Neuronal stem cell (in vitro differentiated cells): ENCODE measurements at regions not wholly inside any gene's neighbourhood (a gene's known extent, or its start where the extent isn't known, plus 50 kb on each side); places are given as distances from the start of the nearest gene placed in this dataset.
A peak's percentile ranks its signal among the peaks of the same experiment; 100 is the strongest.

Experiments used
- DNase-seq: peaks from one replicate; pipeline ENCODE4 v3.0.0-alpha.2; 2013; ENCODE audit warnings: low spot score
- H2AFZ ChIP-seq: one replicate; pipeline ENCODE4 v1.6.1; 2013; ENCODE audit warnings: mild to moderate bottlenecking, low read length, inconsistent platforms
- H2AK5ac ChIP-seq: 2 replicates; pipeline ENCODE4 v1.6.1; 2013; ENCODE audit warnings: low read depth, mild to moderate bottlenecking, inconsistent platforms, low read length, moderate library complexity, mixed read lengths
- H2BK120ac ChIP-seq: 2 replicates; pipeline ENCODE4 v1.6.1; 2013; ENCODE audit warnings: low read depth, mild to moderate bottlenecking, inconsistent platforms, low read length, moderate library complexity, mixed read lengths
- H2BK12ac ChIP-seq: one replicate; pipeline ENCODE4 v1.6.1; 2013; ENCODE audit warnings: low read length, inconsistent platforms
- H2BK15ac ChIP-seq: 2 replicates; pipeline ENCODE4 v1.6.1; 2013; ENCODE audit warnings: mild to moderate bottlenecking, low read length, inconsistent platforms, mixed read lengths
- H2BK5ac ChIP-seq: one replicate; pipeline ENCODE4 v1.6.1; 2013; ENCODE audit warnings: inconsistent platforms, mild to moderate bottlenecking, low read length, moderate library complexity
- H3K14ac ChIP-seq: one replicate; pipeline ENCODE4 v1.6.1; 2013; ENCODE audit warnings: low read length, inconsistent platforms
- H3K18ac ChIP-seq: 2 replicates; pipeline ENCODE4 v1.6.1; 2013; ENCODE audit warnings: low read length, inconsistent platforms
- H3K23ac ChIP-seq: 2 replicates; pipeline ENCODE4 v1.6.1; 2013; ENCODE audit warnings: low read depth, mild to moderate bottlenecking, mixed read lengths, low read length, inconsistent platforms; ENCODE audit not compliant: poor library complexity
- H3K27ac ChIP-seq: replicated peaks from 3 replicates; pipeline ENCODE4 v1.5.1; 2013; ENCODE audit warnings: low read length, inconsistent platforms
- H3K27me3 ChIP-seq, 3 experiments: 2 replicates each; pipeline ENCODE4 v1.6.1; 2013; ENCODE audit warnings: low read length in 3 of 3, mild to moderate bottlenecking in 2 of 3, inconsistent platforms in 1 of 3, low read depth in 1 of 3, mixed read lengths in 1 of 3, moderate library complexity in 1 of 3; ENCODE audit not compliant: control insufficient read depth in 3 of 3, insufficient read depth in 3 of 3
- H3K36me3 ChIP-seq, 2 donors: replicated peaks in 1 of 2; 2 replicates each; pipeline ENCODE4 v1.6.1; 2013; ENCODE audit warnings: low read length in 2 of 2; ENCODE audit not compliant: control insufficient read depth in 2 of 2, insufficient read depth in 2 of 2
- H3K4ac ChIP-seq: 2 replicates; pipeline ENCODE4 v1.6.1; 2013; ENCODE audit warnings: inconsistent platforms, mild to moderate bottlenecking, low read length, moderate library complexity
- H3K4me1 ChIP-seq, 2 donors: 1 replicate in 1 of 2; 2 replicates in 1 of 2; pipeline ENCODE4 v1.6.1; 2013; ENCODE audit warnings: low read length in 2 of 2, low read depth in 1 of 2; ENCODE audit not compliant: control insufficient read depth in 2 of 2, insufficient read depth in 1 of 2
- H3K4me2 ChIP-seq: one replicate; pipeline ENCODE4 v1.6.1; 2013; ENCODE audit warnings: mild to moderate bottlenecking, low read length, inconsistent platforms; ENCODE audit not compliant: insufficient read depth, poor library complexity, severe bottlenecking
- H3K4me3 ChIP-seq, 2 donors: 2 replicates each; pipeline ENCODE4 v1.5.1; 2013; ENCODE audit warnings: low read length in 2 of 2, mild to moderate bottlenecking in 2 of 2, inconsistent platforms in 1 of 2, moderate library complexity in 1 of 2
- H3K79me1 ChIP-seq: one replicate; pipeline ENCODE4 v1.6.1; 2013; ENCODE audit warnings: low read depth, mild to moderate bottlenecking, inconsistent platforms, low read length, moderate library complexity
- H3K9ac ChIP-seq: one replicate; pipeline ENCODE4 v1.6.1; 2013; ENCODE audit warnings: mild to moderate bottlenecking, low read depth, low read length, inconsistent platforms; ENCODE audit not compliant: poor library complexity
- H3K9me3 ChIP-seq, 2 donors: replicated peaks in 1 of 2; 2 replicates each; pipeline versions ENCODE3 to v1.6.1; 2013; ENCODE audit warnings: low read length in 2 of 2, mild to moderate bottlenecking in 2 of 2, inconsistent platforms in 1 of 2, low read depth in 1 of 2, mixed read lengths in 1 of 2, moderate library complexity in 1 of 2; ENCODE audit not compliant: control insufficient read depth in 2 of 2, insufficient read depth in 1 of 2
- H4K8ac ChIP-seq: one replicate; pipeline ENCODE4 v1.6.1; 2013; ENCODE audit warnings: low read depth, mild to moderate bottlenecking, inconsistent platforms, low read length, moderate library complexity
- H4K91ac ChIP-seq: one replicate; pipeline ENCODE4 v1.6.1; 2013; ENCODE audit warnings: low read length, low read depth, mild to moderate bottlenecking, inconsistent platforms; ENCODE audit not compliant: poor library complexity
- WGBS, 2 donors: extraction: QIAGEN DNeasy Blood & Tissue Kit; methylation state at CpG; one replicate each; pipeline ENCODE4 v1.1.7; 2013; ENCODE audit warnings: missing lambda C conversion rate in 2 of 2, mixed read lengths in 1 of 2; ENCODE audit not compliant: insufficient read length in 2 of 2, insufficient replicate concordance in 1 of 2; ENCODE audit errors: extremely low coverage in 2 of 2; 5-methylcytosine and 5-hydroxymethylcytosine counted together

DNA sequence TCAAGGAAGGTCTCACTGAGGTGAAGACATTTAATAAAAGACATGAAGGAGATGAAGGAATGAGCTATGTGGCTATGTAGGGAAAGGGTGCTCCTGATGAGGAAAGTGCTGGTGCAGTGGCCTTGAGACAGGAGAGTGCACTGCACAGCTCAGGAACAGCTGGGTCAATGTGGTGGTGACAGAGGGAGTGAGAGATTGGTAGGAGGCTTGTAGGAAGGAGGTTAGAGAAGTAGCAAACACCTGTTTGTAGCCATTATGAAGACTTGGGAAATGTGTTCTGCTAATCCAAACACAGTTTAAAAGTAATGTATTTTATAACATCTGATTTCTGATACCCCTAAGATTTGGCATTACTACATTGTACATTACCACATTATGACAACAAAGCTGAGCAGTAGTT is 115.1 kb upstream of the MTAP start:
- H3K18ac ChIP-seq = no peak overlapping the region
- H2AFZ ChIP-seq = no peak overlapping the region
- no peak overlapping the region for H2BK12ac ChIP-seq
- no peak overlapping the region for H2BK120ac ChIP-seq
- H3K36me3 ChIP-seq = no peaks in the 10 kb centered on the region
- DNase-seq = no peak
- no peak overlapping the region for H3K4me3 ChIP-seq
- no peak overlapping the region for H3K4ac ChIP-seq
- no peaks in the 10 kb centered on the region for H3K27me3 ChIP-seq
- no peak overlapping the region for H3K14ac ChIP-seq
- H2BK5ac ChIP-seq = no peak overlapping the region
- H3K4me1 ChIP-seq = peaks cover 0 to 3% of the 10 kb centered on the region in 2 donors
- no peak overlapping the region for H2BK15ac ChIP-seq
- H4K8ac ChIP-seq = no peak overlapping the region
- peak overlapping the region; percentile 82 for H3K23ac ChIP-seq
- H3K9me3 ChIP-seq = no peaks in the 10 kb centered on the region
- H3K9ac ChIP-seq = no peak overlapping the region
- no peaks in the 10 kb centered on the region for H3K79me1 ChIP-seq
- H2AK5ac ChIP-seq = no peak overlapping the region
- H4K91ac ChIP-seq = no peak overlapping the region
- no peak overlapping the region for H3K4me2 ChIP-seq
- H3K27ac ChIP-seq = no peak overlapping the region

DNA sequence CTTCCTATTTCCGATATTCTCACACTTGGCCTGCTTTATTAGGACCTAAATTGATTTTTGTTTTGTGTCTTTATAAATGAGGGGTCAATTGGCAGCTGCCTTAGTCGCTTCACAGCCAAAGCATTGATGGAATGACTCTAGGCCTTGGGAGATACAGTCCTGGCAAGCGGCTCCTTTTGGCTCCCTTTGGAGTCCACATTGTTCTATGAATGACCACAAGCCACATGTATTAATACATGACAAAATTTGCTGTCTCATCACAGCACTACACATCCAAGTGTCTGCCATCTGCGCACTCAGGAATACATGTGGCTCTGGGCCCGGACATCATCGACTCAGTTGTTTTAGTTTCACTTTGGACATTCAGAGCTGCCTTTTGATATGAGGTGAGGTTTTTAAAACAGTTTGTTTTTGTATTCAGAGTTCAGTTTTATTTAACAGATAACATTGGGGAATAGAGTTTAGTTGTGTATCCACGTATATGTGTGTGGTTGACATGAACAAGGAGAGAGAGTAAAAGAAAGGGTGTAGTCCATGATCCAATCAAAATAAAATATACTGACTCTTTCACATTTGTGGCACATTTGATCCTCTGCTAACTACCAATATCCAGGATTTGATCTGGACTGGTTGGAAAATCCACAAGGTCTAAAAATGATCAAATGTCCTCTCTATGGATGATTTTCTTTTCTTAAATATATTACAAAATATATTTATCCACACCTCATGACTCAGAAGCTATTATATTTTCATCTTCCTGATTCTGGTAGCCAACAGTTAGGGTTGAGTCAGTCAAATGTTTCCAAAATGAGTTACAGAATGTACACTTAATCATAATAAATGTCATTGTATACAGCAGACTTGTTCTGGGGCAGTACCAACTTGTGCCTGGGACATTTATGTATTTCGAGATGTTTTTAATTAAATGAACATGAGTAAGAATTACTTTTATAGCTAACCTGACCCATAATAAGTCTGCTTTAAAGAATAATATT is 114.0 kb upstream of the MTAP start:
- H3K27ac ChIP-seq = no peak overlapping the region

DNA sequence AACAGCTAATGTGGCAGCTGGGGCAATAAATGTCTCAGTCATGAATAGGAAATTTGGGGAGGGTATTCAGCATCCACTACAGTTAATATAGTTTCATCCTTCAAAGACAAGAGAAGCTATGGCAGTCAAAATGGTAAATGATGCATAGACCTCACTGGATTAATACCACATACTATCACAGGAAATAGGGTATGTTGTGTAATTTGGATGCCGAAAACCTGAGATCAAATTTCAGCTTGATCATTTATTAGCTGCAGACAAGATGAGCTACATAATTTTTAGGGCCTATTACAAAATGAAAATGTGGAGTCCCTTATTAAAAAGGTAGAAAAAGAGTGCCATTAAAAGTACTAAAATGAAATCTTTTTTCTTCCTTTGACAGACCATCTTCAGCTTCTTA is 112.6 kb upstream of the MTAP start:
- no peak overlapping the region for H2BK12ac ChIP-seq
- no peak overlapping the region for H2AFZ ChIP-seq
- WGBS, 2 donors = no CpG with 5 or more reads among the region's 1 CpG
- no peak overlapping the region for H3K4ac ChIP-seq
- no peaks in the 10 kb centered on the region for H3K27me3 ChIP-seq
- no peak overlapping the region for H3K4me3 ChIP-seq
- H4K8ac ChIP-seq = no peak overlapping the region
- no peak overlapping the region for H3K4me2 ChIP-seq
- no peaks in the 10 kb centered on the region for H3K36me3 ChIP-seq
- no peak overlapping the region for H2BK5ac ChIP-seq
- H3K27ac ChIP-seq = no peak overlapping the region
- no peak overlapping the region for H2BK120ac ChIP-seq
- no peak overlapping the region for H3K9ac ChIP-seq
- H3K14ac ChIP-seq = no peak overlapping the region
- H2AK5ac ChIP-seq = no peak overlapping the region
- H3K18ac ChIP-seq = no peak overlapping the region
- peaks cover 0 to 1% of the 10 kb centered on the region in 2 donors for H3K4me1 ChIP-seq
- no peaks in the 10 kb centered on the region for H3K79me1 ChIP-seq
- H2BK15ac ChIP-seq = no peak overlapping the region
- no peak for DNase-seq
- H4K91ac ChIP-seq = no peak overlapping the region
- H3K9me3 ChIP-seq = no peaks in the 10 kb centered on the region
- no peak overlapping the region for H3K23ac ChIP-seq

More for the DNA sequence above, 114.0 kb upstream of the MTAP start:
- no peaks in the 10 kb centered on the region for H3K36me3 ChIP-seq
- no peak overlapping the region for H2AFZ ChIP-seq
- no peak overlapping the region for H3K4me2 ChIP-seq
- H3K4ac ChIP-seq = no peak overlapping the region
- no peak overlapping the region for H2BK5ac ChIP-seq
- no peak overlapping the region for H3K23ac ChIP-seq
- no peak overlapping the region for H3K9ac ChIP-seq
- WGBS, 2 donors = no CpG with 5 or more reads among the region's 8 CpGs
- H4K8ac ChIP-seq = no peak overlapping the region
- H2BK12ac ChIP-seq = no peak overlapping the region
- H3K4me1 ChIP-seq = peaks cover 0 to 3% of the 10 kb centered on the region in 2 donors
- no peaks in the 10 kb centered on the region for H3K9me3 ChIP-seq
- no peak overlapping the region for H3K14ac ChIP-seq
- no peaks in the 10 kb centered on the region for H3K27me3 ChIP-seq
- no peak for DNase-seq
- H4K91ac ChIP-seq = no peak overlapping the region
- no peak overlapping the region for H3K4me3 ChIP-seq
- H2BK15ac ChIP-seq = no peak overlapping the region
- no peak overlapping the region for H2BK120ac ChIP-seq
- H3K79me1 ChIP-seq = no peaks in the 10 kb centered on the region
- H3K18ac ChIP-seq = no peak overlapping the region
- H2AK5ac ChIP-seq = no peak overlapping the region

DNA sequence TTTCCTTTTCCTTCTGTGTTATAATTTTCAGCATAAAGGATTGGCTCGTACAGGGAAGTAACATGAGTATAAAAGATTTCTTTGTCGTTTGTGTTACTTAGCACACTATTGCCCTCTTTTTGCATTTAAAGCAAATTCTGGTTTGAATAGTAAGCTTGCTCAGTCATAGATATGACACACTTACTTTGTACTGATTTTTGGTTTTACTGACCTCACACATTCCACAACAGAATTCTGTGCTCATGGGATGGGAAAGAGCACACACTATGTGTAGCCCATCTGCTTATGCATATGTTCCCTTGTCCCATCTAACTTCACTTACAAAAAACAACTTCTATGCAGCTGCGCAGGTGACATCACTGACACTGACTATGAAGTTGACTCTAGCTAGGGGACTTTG is 111.9 kb upstream of the MTAP start:
- H3K4ac ChIP-seq = no peak overlapping the region
- H2BK120ac ChIP-seq = no peak overlapping the region
- peaks cover 0 to 1% of the 10 kb centered on the region in 2 donors for H3K4me1 ChIP-seq
- no peak overlapping the region for H3K4me2 ChIP-seq
- no peak overlapping the region for H2AFZ ChIP-seq
- H3K14ac ChIP-seq = no peak overlapping the region
- H2BK12ac ChIP-seq = no peak overlapping the region
- no CpG with 5 or more reads among the region's 3 CpGs for WGBS, 2 donors
- no peak overlapping the region for H3K9ac ChIP-seq
- H4K91ac ChIP-seq = no peak overlapping the region
- no peak overlapping the region for H3K4me3 ChIP-seq
- H3K18ac ChIP-seq = no peak overlapping the region
- no peaks in the 10 kb centered on the region for H3K27me3 ChIP-seq
- no peak overlapping the region for H3K27ac ChIP-seq
- DNase-seq = no peak
- H2BK15ac ChIP-seq = no peak overlapping the region
- no peaks in the 10 kb centered on the region for H3K36me3 ChIP-seq
- H3K23ac ChIP-seq = no peak overlapping the region
- no peak overlapping the region for H2BK5ac ChIP-seq
- H3K9me3 ChIP-seq = no peaks in the 10 kb centered on the region
- no peak overlapping the region for H2AK5ac ChIP-seq
- H4K8ac ChIP-seq = no peak overlapping the region
- no peaks in the 10 kb centered on the region for H3K79me1 ChIP-seq
